SU-DHL-6 (cell line): ENCODE measurements at regions not wholly inside any gene's neighbourhood (a gene's known extent, or its start where the extent isn't known, plus 50 kb on each side); places are given as distances from the start of the nearest gene placed in this dataset.

Source experiments
- H2AFZ ChIP-seq: fragments of 200-600 bp; sonication (generic); 2 replicates; pipeline ENCODE4 v1.6.1; 2014; ENCODE audit warnings: low read depth, mild to moderate bottlenecking, moderate library complexity, mixed read lengths, antibody characterized with exemption, low read length; ENCODE audit not compliant: severe bottlenecking
- H3F3A ChIP-seq: fragments of 200-600 bp; shearing (Covaris generic); 2 replicates; pipeline ENCODE4 v1.6.0; 2016; ENCODE audit warnings: antibody characterized with exemption, mild to moderate bottlenecking; ENCODE audit not compliant: insufficient read depth
- H3K27ac ChIP-seq: fragments of 200-600 bp; sonication (generic); 2 replicates; pipeline ENCODE4 v1.5.1; 2016; ENCODE audit warnings: low read depth, mild to moderate bottlenecking, low read length, moderate library complexity, mixed read lengths
- H3K27me3 ChIP-seq: fragments of 200-600 bp; sonication (generic), shearing (Covaris generic); 2 replicates; pipeline ENCODE4 v1.6.0; 2014; ENCODE audit warnings: mild to moderate bottlenecking, low read length
- H3K36me3 ChIP-seq: fragments of 200-600 bp; sonication (generic); 2 replicates; pipeline ENCODE4 v1.6.1; 2014; ENCODE audit warnings: mild to moderate bottlenecking, low read length, mixed read lengths
- H3K4me2 ChIP-seq: fragments of 300-600, 200-600 bp; shearing (Covaris generic), sonication (generic); 2 replicates; pipeline ENCODE4 v1.6.0; 2014; ENCODE audit warnings: low read length, low read depth, mild to moderate bottlenecking; ENCODE audit not compliant: poor library complexity, severe bottlenecking
- H3K4me3 ChIP-seq: fragments of 200-600 bp; sonication (generic); 2 replicates; pipeline ENCODE4 v1.5.1; 2014; ENCODE audit warnings: antibody characterized with exemption, low read length, mild to moderate bottlenecking, mixed read lengths; ENCODE audit not compliant: insufficient read depth, poor library complexity, severe bottlenecking
- H3K79me2 ChIP-seq: fragments of 200-600 bp; sonication (generic); 2 replicates; pipeline ENCODE4 v1.6.1; 2014; ENCODE audit warnings: mild to moderate bottlenecking, low read length, moderate library complexity; ENCODE audit not compliant: insufficient read depth
- H3K9ac ChIP-seq: fragments of 200-600 bp; sonication (generic); 2 replicates; pipeline ENCODE4 v1.7.0; 2014; ENCODE audit warnings: mild to moderate bottlenecking, low read length
- H3K9me2 ChIP-seq: fragments of 200-600 bp; sonication (generic); replicated peaks from 2 replicates; pipeline ENCODE4 v1.6.1; 2014; ENCODE audit warnings: low read length; ENCODE audit not compliant: insufficient read depth
- H3K9me3 ChIP-seq: fragments of 200-600 bp; sonication (generic); 2 replicates; pipeline ENCODE4 v1.6.1; 2014; ENCODE audit warnings: low read length, mixed read lengths; ENCODE audit not compliant: insufficient read depth
- H4K20me1 ChIP-seq: fragments of 200-600 bp; sonication (generic); 2 replicates; pipeline ENCODE4 v1.6.1; 2014; ENCODE audit warnings: low read depth, mild to moderate bottlenecking, antibody characterized with exemption, low read length, moderate library complexity, mixed read lengths
- EZH2phosphoT487 ChIP-seq: fragments of 200-600 bp; sonication (generic), shearing (Covaris generic); conservative IDR thresholded peaks from 2 replicates; pipeline ENCODE4 v1.6.1; 2018; ENCODE audit warnings: mild to moderate bottlenecking, antibody characterized with exemption, low read length, moderate library complexity, mixed read lengths
- TF ChIP-seq, protein P1 (sequence below): fragments of 200-600 bp; sonication (generic); IDR thresholded peaks from one replicate; pipeline ENCODE4 v1.5.1; 2017; ENCODE audit warnings: antibody characterized with exemption, mild to moderate bottlenecking, low read length, moderate library complexity; ENCODE audit not compliant: insufficient read depth, poor library complexity, severe bottlenecking

DNA sequence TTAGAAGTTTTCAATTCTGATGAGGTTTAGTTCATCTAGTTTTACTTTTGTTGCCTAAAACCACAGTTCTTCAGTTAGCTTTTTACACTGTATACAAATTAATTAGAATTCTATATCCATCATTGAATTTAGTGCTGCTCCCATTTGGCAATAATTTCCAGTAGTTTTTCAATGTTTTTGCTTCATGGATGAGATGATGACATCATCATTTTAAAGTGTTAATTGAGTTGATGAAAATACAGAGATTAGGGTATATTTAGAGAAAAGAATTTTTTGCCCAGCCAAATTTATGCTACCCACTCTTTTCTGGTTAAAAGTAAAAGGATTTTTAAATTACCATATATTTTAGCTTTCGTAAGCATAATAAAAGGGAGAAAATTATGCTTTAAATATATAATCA is 323.8 kb downstream of the TMEM167A start:
- no peaks in the 10 kb centered on the region for H3K9me3 ChIP-seq
- H3F3A ChIP-seq = no peaks in the 10 kb centered on the region
- H3K27ac ChIP-seq = no peak overlapping the region
- H4K20me1 ChIP-seq = no peaks in the 10 kb centered on the region
- H3K4me2 ChIP-seq = no peak overlapping the region
- H3K79me2 ChIP-seq = no peaks in the 10 kb centered on the region
- no peak overlapping the region for H3K4me3 ChIP-seq
- no peak overlapping the region for H3K9ac ChIP-seq
- H3K27me3 ChIP-seq = no peaks in the 10 kb centered on the region; the same call in 1 of the 2 replicates
- H3K36me3 ChIP-seq = no peaks in the 10 kb centered on the region
- no peak overlapping the region for H2AFZ ChIP-seq
- no peak for TF ChIP-seq EZH2phosphoT487
- TF ChIP-seq, protein P1, sequence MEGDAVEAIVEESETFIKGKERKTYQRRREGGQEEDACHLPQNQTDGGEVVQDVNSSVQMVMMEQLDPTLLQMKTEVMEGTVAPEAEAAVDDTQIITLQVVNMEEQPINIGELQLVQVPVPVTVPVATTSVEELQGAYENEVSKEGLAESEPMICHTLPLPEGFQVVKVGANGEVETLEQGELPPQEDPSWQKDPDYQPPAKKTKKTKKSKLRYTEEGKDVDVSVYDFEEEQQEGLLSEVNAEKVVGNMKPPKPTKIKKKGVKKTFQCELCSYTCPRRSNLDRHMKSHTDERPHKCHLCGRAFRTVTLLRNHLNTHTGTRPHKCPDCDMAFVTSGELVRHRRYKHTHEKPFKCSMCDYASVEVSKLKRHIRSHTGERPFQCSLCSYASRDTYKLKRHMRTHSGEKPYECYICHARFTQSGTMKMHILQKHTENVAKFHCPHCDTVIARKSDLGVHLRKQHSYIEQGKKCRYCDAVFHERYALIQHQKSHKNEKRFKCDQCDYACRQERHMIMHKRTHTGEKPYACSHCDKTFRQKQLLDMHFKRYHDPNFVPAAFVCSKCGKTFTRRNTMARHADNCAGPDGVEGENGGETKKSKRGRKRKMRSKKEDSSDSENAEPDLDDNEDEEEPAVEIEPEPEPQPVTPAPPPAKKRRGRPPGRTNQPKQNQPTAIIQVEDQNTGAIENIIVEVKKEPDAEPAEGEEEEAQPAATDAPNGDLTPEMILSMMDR = no peak
- H3K9me2 ChIP-seq = no peaks in the 10 kb centered on the region

DNA sequence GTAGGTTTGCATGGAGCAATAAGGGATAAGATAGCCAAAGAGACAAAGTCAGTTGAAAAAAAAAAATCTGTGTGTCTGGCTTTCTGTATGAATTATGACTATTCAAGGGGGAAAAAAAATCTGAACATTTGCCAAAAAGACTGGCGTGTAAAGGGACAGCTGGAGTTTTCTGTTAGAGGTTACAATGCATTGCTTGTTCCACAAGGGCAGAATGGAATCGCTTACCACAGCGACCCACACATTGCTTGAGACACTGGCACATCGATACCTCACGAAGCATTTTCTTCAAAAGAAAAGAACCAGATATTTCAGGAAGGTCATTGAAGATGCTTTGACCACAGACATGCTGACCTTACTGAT is 327.8 kb downstream of the TMEM167A start:
- no peaks in the 10 kb centered on the region for H4K20me1 ChIP-seq
- H3K4me3 ChIP-seq = no peak overlapping the region
- H3F3A ChIP-seq = no peaks in the 10 kb centered on the region
- no peak overlapping the region for H3K4me2 ChIP-seq
- no peak for TF ChIP-seq EZH2phosphoT487
- TF ChIP-seq, protein P1 = no peak
- no peak overlapping the region for H3K9ac ChIP-seq
- no peaks in the 10 kb centered on the region for H3K79me2 ChIP-seq
- no peaks in the 10 kb centered on the region for H3K9me2 ChIP-seq
- H3K9me3 ChIP-seq = no peaks in the 10 kb centered on the region
- H3K27ac ChIP-seq = no peak overlapping the region
- no peaks in the 10 kb centered on the region for H3K36me3 ChIP-seq
- H2AFZ ChIP-seq = no peak overlapping the region
- H3K27me3 ChIP-seq = no peaks in the 10 kb centered on the region; the same call in 1 of the 2 replicates

- Histone ChIP-seq H3K4me2 (no peak overlapping the region), H4K20me1 (no peaks in the 10 kb centered on the region), H3K27me3 (no peaks in the 10 kb centered on the region), H3K9me3 (no peaks in the 10 kb centered on the region), H3K27ac (no peak overlapping the region), H3K9ac (no peak overlapping the region), H3K36me3 (no peaks in the 10 kb centered on the region), H3F3A (no peaks in the 10 kb centered on the region), H3K4me3 (no peak overlapping the region), H3K79me2 (no peaks in the 10 kb centered on the region), H3K9me2 (no peaks in the 10 kb centered on the region), H2AFZ (no peak overlapping the region)
- TF ChIP-seq, protein P1 = no peak
- TF ChIP-seq EZH2phosphoT487 = no peak
Observed at GRCh38 chr5:82748688-82749460, 328.3 kb downstream of the TMEM167A start.
